BE2C (cell line): ENCODE measurements at regions not wholly inside any gene's neighbourhood (a gene's known extent, or its start where the extent isn't known, plus 50 kb on each side); places are given as distances from the start of the nearest gene placed in this dataset.
"Not testable (repeated sequence)": the region's sequence is repeated elsewhere in the genome, so short reads cannot be mapped to it uniquely, and the experiment has no call there.

ENCODE experiments used
- DNase-seq: peaks from one replicate; pipeline ENCODE4 v3.0.0-alpha.2; 2020
- H3K27me3 ChIP-seq: fragments of 250-450 bp; sonication (Bioruptor Pico); 2 replicates; pipeline ENCODE4 v1.5.1; 2020; ENCODE audit warnings: mild to moderate bottlenecking
- H3K36me3 ChIP-seq: fragments of 250-450 bp; sonication (Bioruptor Pico); 2 replicates; pipeline ENCODE4 v1.5.1; 2020; ENCODE audit warnings: mild to moderate bottlenecking
- H3K4me1 ChIP-seq: fragments of 250-450 bp; sonication (Bioruptor Pico); 2 replicates; pipeline ENCODE4 v1.5.1; 2020
- H3K4me3 ChIP-seq: 2 replicates; pipeline ENCODE4 v1.5.1; 2011; ENCODE audit warnings: low read depth, low read length
- H3K9me3 ChIP-seq: fragments of 250-450 bp; sonication (Bioruptor Pico); 2 replicates; pipeline ENCODE4 v1.5.1; 2020
- TF ChIP-seq, protein P1 (sequence below): IDR thresholded peaks from 2 replicates; pipeline ENCODE4 v1.5.1; 2012; ENCODE audit warnings: mild to moderate bottlenecking, low read depth, low read length

DNA sequence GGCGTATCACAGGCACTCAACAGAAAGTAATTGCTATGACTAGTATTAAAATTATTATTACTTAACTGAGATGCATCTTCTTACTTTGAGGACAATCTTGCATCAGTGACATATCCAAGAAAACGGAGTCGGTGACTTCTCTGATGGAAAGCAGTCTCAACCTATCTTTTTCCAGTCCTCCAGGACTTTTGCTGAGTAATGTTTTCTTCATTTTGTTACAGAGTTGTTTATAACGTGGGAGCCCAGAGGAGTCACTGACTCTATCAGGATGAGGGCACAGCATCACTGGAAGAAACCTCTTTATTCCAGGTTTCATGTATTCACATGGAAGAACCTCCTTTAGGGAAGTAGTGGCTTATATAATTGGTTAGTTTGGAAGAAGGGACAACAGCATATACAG is 51.5 kb upstream of the MELK start:
- no peaks in the 10 kb centered on the region for H3K4me1 ChIP-seq
- no peak overlapping the region for H3K4me3 ChIP-seq
- TF ChIP-seq, protein P1, sequence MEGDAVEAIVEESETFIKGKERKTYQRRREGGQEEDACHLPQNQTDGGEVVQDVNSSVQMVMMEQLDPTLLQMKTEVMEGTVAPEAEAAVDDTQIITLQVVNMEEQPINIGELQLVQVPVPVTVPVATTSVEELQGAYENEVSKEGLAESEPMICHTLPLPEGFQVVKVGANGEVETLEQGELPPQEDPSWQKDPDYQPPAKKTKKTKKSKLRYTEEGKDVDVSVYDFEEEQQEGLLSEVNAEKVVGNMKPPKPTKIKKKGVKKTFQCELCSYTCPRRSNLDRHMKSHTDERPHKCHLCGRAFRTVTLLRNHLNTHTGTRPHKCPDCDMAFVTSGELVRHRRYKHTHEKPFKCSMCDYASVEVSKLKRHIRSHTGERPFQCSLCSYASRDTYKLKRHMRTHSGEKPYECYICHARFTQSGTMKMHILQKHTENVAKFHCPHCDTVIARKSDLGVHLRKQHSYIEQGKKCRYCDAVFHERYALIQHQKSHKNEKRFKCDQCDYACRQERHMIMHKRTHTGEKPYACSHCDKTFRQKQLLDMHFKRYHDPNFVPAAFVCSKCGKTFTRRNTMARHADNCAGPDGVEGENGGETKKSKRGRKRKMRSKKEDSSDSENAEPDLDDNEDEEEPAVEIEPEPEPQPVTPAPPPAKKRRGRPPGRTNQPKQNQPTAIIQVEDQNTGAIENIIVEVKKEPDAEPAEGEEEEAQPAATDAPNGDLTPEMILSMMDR, result no peak
- no peaks in the 10 kb centered on the region for H3K9me3 ChIP-seq
- no peaks in the 10 kb centered on the region for H3K27me3 ChIP-seq
- H3K36me3 ChIP-seq, result no peaks in the 10 kb centered on the region
- DNase-seq, result no peak

DNA sequence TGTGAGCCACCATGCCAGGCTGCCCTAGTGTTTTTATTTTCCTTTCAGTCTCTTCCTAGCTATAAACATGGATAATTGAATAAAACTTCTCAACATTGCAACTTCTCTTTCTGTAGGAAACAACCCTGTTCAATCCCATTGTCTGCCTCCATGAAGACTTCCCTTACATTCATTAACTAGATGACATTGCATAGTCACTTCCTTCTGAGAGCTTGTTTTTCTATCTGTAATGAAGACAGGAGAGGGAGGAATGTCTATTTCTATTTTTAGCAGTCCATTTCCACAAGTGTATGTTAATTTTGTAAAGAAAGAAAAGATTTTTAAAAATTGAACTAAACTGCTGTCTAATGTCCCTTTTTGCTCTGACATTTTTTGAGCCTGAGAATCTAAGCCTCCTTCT is 55.6 kb upstream of the MELK start:
- no peaks in the 10 kb centered on the region for H3K36me3 ChIP-seq
- TF ChIP-seq, protein P1, result no peak
- peaks cover 5% of the 10 kb centered on the region for H3K4me1 ChIP-seq
- no peak for DNase-seq
- H3K27me3 ChIP-seq, result no peaks in the 10 kb centered on the region
- H3K9me3 ChIP-seq, result no peaks in the 10 kb centered on the region
- no peak overlapping the region for H3K4me3 ChIP-seq

DNA sequence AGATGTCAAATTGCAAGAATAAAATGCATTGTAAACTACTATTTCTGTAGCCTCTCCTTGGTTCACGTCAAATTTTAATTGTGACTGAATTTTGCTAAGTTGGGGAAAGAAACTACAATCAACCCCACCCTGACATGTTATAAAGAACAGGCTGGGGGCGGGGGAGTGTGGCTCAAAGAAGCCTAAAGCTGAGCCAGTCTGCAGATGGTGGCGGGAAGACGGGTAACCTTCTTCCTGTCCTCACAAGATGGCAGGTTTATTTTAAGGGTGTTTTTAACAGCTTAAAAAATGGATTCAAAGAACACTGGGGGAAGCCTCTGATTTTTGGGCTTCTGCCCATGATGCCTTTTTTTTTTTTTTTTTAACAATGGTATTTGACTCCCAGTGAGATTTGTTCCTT is 68.5 kb upstream of the MELK start:
- no peak for DNase-seq
- no peak overlapping the region for H3K4me3 ChIP-seq
- H3K27me3 ChIP-seq, result no peaks in the 10 kb centered on the region
- H3K9me3 ChIP-seq, result no peaks in the 10 kb centered on the region
- H3K36me3 ChIP-seq, result no peaks in the 10 kb centered on the region
- TF ChIP-seq, protein P1, result no peak
- peaks cover 14% of the 10 kb centered on the region for H3K4me1 ChIP-seq

DNA sequence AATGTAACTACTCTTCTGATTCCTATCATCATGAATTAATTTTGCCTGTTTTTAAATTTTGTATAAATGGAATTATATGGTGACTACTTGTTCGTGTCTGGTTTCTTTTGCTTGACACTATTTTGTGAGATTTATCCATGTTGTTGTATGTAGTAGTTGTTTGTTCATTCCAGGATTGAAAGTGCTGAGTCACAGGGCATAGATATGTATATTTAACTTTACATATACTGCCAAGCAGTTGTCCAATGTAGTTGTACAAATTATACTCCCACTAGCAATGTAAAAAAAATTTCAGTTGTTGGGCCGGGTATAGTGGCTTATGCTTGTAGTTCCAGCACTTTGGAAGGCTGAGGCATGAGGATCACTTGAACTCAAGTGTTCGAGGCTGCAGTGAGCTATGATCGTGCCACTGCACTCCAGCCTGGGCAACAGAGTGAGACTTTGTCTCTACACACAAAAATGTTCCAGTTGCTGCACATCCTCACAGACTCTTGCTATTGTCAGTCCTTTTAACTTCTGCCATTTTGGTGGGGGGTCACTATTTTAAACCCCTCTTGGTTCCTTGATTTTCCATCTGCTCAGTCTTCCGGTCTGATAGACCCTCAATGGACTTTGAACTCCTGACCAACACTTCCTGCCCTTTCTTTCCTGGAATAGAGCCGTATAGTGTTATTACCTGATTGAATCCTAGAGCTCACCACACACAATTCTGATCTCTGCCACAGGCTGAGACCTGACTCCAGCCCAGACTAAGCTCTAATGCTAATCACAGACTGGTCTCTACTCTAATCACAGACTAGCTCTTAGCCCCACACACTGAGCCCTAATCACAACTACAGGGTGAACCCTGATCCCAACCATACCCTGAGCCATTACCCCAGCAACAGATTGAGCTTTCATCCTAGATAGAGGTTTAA is 69.3 kb upstream of the MELK start:
- Histone ChIP-seq H3K36me3 (no peaks in the 10 kb centered on the region), H3K4me1 (peaks cover 20% of the 10 kb centered on the region), H3K9me3 (no peaks in the 10 kb centered on the region), H3K27me3 (no peaks in the 10 kb centered on the region), H3K4me3 (no peak overlapping the region)
- no peak for DNase-seq
- TF ChIP-seq, protein P1, result no peak

DNA sequence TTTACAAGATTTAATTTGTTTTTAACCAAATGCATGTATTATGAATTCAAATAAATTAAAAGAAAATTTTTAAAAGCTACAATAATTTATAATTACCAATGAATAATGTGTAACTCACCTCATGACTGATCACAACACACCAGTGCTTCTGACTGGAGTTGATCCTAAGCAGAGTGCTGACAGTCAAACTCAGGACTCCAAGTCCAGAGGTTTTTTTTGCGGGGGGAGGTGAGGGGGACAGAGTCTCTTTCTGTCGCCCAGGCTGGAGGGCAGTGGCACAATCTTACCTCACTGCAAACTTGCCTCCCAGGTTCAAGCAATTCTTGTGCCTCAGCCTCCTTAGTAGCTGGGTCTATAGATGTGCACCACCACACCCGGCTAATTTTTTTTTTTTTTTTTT is 71.0 kb upstream of the MELK start:
- Histone ChIP-seq H3K4me1 (peaks cover 22% of the 10 kb centered on the region), H3K36me3 (no peaks in the 10 kb centered on the region), H3K4me3 (no peak overlapping the region), H3K9me3 (no peaks in the 10 kb centered on the region), H3K27me3 (no peaks in the 10 kb centered on the region)
- DNase-seq, result no peak
- TF ChIP-seq, protein P1, result no peak

DNA sequence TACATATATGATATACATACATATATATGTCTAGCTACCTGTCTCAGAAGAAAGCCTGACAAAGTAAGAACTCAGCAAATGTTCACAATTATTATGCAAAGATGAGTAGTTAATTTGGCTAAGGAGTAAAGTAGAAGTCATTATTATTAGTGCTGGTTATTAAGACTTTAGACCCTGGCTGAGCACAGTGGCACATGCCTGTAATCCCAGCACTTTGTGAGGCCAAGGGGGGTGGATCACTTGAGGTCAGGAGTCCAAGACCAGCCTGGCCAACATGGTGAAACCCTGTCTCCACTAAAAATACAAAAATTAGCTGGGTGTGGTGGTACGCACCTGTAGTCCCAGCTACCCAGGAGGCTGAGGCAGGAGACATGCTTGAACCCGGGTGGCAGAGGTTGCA is 71.8 kb upstream of the MELK start:
- H3K4me1 ChIP-seq, result peaks cover 22% of the 10 kb centered on the region

More for the DNA sequence above, 71.8 kb upstream of the MELK start:
- H3K9me3 ChIP-seq, H3K36me3 ChIP-seq, DNase-seq, H3K27me3 ChIP-seq, H3K4me3 ChIP-seq: not testable (repeated sequence)
